Small intestine (tissue), 7 donors: ENCODE measurements at regions not wholly inside any gene's neighbourhood (a gene's known extent, or its start where the extent isn't known, plus 50 kb on each side); places are given as distances from the start of the nearest gene placed in this dataset.

Source experiments
- DNase-seq, 2 donors: peaks; one replicate each; pipeline versions ENCODE4 v3.0.0 to v3.0.0-alpha.2; 2013
- FAIRE-seq: peaks from 2 replicates; lab custom pipeline; 2012; peaks lifted over from hg19 to GRCh38; lab: Jason Lieb, UNC
- H3K27ac ChIP-seq, 3 donors: one replicate each; pipeline ENCODE4 v1.5.1; 2013; ENCODE audit warnings: low read length in 2 of 3, mild to moderate bottlenecking in 2 of 3, control low read depth in 1 of 3, inconsistent platforms in 1 of 3, low read depth in 1 of 3, moderate library complexity in 1 of 3
- H3K27me3 ChIP-seq, 3 donors: one replicate each; pipeline ENCODE4 v1.6.1; 2013; ENCODE audit warnings: low read length in 3 of 3, inconsistent platforms in 1 of 3; ENCODE audit not compliant: control insufficient read depth in 3 of 3, insufficient read depth in 3 of 3
- H3K36me3 ChIP-seq, 3 donors: one replicate each; pipeline ENCODE4 v1.6.1; 2013; ENCODE audit warnings: low read length in 3 of 3, inconsistent platforms in 1 of 3, low read depth in 1 of 3, mild to moderate bottlenecking in 1 of 3, moderate library complexity in 1 of 3; ENCODE audit not compliant: control insufficient read depth in 3 of 3, insufficient read depth in 2 of 3
- H3K4me1 ChIP-seq, 3 donors: one replicate each; pipeline ENCODE4 v1.6.1; 2013; ENCODE audit warnings: low read length in 2 of 3, inconsistent platforms in 1 of 3, low read depth in 1 of 3, mild to moderate bottlenecking in 1 of 3, moderate library complexity in 1 of 3; ENCODE audit not compliant: control insufficient read depth in 3 of 3, insufficient read depth in 2 of 3
- H3K4me3 ChIP-seq, 3 donors: one replicate each; pipeline ENCODE4 v1.5.1; 2013; ENCODE audit warnings: low read length in 3 of 3, control low read depth in 1 of 3, inconsistent platforms in 1 of 3, low read depth in 1 of 3, mild to moderate bottlenecking in 1 of 3, moderate library complexity in 1 of 3
- H3K9me3 ChIP-seq, 2 donors: one replicate each; pipeline ENCODE4 v1.6.1; 2013; ENCODE audit warnings: low read depth in 1 of 2, low read length in 1 of 2; ENCODE audit not compliant: control insufficient read depth in 2 of 2, insufficient read depth in 1 of 2
- WGBS, 3 donors: extraction: QIAGEN DNeasy Blood & Tissue Kit; methylation state at CpG; one replicate each; pipeline ENCODE4 v1.1.7; 2013; 5-methylcytosine and 5-hydroxymethylcytosine counted together
- donor health status: healthy with polysubstance abuse.
- donor health status: control.
- donor health status: control.
- donor health status: Bipolar disorder and iron deficiency.
- donor health status: healthy.

DNA sequence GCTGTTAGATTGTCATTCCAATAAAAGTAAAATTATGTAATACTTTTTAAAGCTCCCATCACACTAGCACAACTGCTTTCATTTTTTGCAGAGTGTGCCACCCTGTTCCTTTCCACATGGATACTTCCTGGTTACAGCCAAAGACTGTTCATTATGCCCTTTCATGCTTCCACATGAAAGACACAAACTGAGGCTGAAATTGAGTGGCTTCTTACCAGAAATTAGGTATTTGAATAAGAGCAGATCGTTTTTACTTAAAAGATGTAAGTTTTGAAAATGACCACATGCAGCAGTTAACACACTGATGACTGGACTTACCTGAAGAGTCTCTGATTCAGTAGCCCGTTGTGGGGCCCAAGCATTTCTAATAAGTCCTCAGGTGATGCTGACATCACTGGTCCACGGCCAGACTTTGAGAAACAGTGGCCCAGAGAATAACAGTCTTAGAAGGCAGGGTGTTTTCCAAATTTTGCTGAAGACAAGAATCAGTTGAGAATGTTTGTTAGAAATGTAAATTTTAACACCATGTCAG lies 187.6 kb upstream of the DMRT1 start:
- Histone ChIP-seq H3K27ac (no peak overlapping the region), H3K4me1 (peaks cover 0 to 6% (median 3%) of the 10 kb centered on the region in 3 donors), H3K4me3 (no peak overlapping the region), H3K9me3 (no peaks in the 10 kb centered on the region), H3K27me3 (no peaks in the 10 kb centered on the region), H3K36me3 (no peaks in the 10 kb centered on the region)
- no peak for FAIRE-seq
- DNase-seq = no peak
- 61 to 75% (median 62%) methylated on average over 3 of the region's 3 CpGs for WGBS, 3 donors

DNA sequence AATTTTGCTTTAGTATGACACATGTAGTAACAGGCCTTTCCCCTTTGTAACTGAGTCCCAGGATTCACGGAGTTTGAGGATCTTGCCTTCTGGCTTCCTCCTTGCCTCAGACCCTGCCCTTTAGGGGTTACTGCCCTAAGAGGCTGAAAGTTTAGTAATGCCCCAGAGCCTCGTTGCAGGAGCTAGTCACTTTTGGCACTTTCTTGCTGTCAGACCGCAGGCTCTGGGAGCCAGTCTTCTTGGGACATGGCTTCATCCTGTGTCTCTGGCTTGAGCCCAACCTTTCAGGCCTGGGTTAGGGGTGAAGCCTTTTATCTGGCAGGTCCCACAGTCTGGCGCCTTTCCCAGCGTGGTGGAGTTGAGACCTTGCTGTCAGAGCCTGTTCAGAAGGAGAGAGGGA lies 185.6 kb upstream of the DMRT1 start:
- Histone ChIP-seq H3K4me1 (no peaks in the 10 kb centered on the region), H3K9me3 (no peaks in the 10 kb centered on the region), H3K27ac (no peak overlapping the region), H3K36me3 (no peaks in the 10 kb centered on the region), H3K4me3 (no peak overlapping the region), H3K27me3 (no peaks in the 10 kb centered on the region)
- no peak for FAIRE-seq
- WGBS, 3 donors = 49 to 67% (median 62%) methylated on average over 5 of the region's 5 CpGs
- no peak for DNase-seq

DNA sequence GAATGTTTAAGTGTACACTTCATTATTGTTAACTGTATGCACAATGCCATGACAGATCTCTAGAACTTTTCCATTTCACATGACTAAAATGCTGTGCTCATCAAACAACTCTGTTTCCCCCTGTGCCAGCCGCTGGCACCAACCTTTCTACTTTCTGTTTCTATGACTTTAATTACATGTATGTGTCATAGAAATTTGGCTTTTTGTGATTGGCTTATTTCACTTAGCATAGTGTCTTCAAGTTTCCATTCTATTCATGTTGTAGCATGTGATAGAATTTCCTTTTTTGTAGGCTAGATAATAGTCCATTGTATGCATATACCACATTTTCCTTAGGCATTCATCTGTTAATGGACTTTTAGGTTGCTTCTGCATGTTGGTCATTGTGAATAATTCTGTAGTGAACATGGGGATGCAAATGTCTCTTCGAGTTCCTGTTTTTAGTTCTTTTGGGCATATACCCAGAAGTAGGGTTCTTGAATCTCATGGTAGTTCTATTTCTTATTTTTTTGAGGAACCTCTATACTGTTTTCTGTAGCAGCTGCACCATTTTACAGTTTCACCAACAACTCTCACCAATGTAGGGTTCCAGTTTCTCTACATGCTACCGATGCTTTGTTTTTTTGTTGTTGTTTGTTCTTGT lies 184.4 kb upstream of the DMRT1 start:
- H3K27ac ChIP-seq = no peak overlapping the region

DNA sequence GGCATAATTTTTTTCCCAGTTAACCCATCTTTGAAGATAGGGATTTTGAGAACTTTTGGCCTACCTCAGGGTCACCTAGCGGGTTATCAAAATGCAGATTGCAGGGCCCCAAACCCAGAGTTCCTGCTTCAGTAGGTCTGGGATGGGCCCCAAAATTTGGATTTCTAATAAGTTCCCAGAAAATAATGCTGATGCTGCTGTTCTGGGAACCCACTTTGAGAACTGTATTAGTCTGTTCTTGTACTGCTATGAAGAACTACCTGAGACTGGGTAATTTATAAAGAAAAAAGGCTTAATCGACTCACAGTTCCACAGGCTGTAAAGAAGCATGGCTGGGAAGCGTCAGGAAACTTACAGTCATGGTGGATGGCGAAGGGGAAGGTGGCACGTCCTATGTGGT lies 182.2 kb upstream of the DMRT1 start:
- H3K4me1 ChIP-seq = no peaks in the 10 kb centered on the region
- H3K27me3 ChIP-seq = no peaks in the 10 kb centered on the region
- no peak overlapping the region for H3K4me3 ChIP-seq
- H3K9me3 ChIP-seq = no peaks in the 10 kb centered on the region
- FAIRE-seq (no peak), DNase-seq (no peak)
- 84 to 94% (median 88%) methylated on average over 5 of the region's 5 CpGs for WGBS, 3 donors
- no peak overlapping the region for H3K27ac ChIP-seq
- H3K36me3 ChIP-seq = no peaks in the 10 kb centered on the region

More for the DNA sequence above, 184.4 kb upstream of the DMRT1 start:
- FAIRE-seq (no peak), DNase-seq (no peak)
- no peaks in the 10 kb centered on the region for H3K27me3 ChIP-seq
- no peak overlapping the region for H3K4me3 ChIP-seq
- no peaks in the 10 kb centered on the region for H3K9me3 ChIP-seq
- 54 to 59% (median 59%) methylated on average over 3 of the region's 3 CpGs for WGBS, 3 donors
- H3K4me1 ChIP-seq = no peaks in the 10 kb centered on the region
- H3K36me3 ChIP-seq = no peaks in the 10 kb centered on the region

DNA sequence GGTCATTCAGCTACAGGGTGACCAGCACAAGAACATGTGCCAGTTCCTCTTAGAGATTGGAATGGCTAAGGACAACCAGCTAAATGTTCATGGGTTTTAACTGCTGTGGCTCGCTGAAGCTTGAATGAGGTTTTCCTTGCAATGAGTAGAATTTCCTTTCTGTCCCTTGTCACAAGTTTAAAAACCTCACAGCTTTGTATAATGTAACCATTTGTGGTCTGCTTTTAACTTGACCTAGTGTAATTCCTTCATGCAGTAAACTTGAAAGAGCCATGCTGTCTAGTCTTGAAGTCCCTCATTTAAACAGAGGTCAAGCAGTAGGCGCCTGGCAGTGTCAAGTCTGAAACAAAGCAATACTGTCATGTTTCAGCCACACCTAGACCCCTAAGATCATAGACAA lies 181.3 kb upstream of the DMRT1 start:
- WGBS, 3 donors = 46 to 61% (median 55%) methylated on average over 2 of the region's 2 CpGs
- no peak overlapping the region for H3K4me3 ChIP-seq
- no peak for FAIRE-seq

DNA sequence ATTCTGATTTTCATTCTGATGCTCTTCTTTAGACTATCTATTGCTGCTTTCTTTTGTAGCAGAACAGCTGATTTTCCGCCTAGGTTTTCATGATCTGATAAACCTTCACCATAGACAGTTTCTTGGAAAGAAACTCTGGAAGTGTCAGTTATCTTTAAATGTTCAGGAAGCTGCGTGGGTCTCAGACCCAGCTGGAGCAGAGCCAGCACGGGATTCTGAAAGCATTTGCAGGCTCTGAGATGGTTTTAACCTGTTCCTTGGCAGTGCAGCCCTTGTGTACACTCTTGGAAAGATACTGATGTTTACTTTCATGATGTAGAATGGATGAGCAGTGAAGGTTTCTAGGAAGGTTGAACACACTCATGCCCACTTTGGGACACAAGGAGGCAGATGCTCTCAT lies 178.0 kb upstream of the DMRT1 start:
- Histone ChIP-seq H3K4me1 (no peaks in the 10 kb centered on the region), H3K4me3 (no peak overlapping the region), H3K36me3 (no peaks in the 10 kb centered on the region), H3K27me3 (no peaks in the 10 kb centered on the region), H3K27ac (no peak overlapping the region), H3K9me3 (peaks cover 0 to under 1% of the 10 kb centered on the region in 2 donors)
- DNase-seq (no peak), FAIRE-seq (no peak)
- WGBS, 3 donors = 14 to 49% (median 34%) methylated on average over 3 of the region's 3 CpGs

More for the DNA sequence above, 181.3 kb upstream of the DMRT1 start:
- Histone ChIP-seq H3K36me3 (no peaks in the 10 kb centered on the region), H3K9me3 (no peaks in the 10 kb centered on the region), H3K4me1 (no peaks in the 10 kb centered on the region), H3K27ac (no peak overlapping the region), H3K27me3 (no peaks in the 10 kb centered on the region)
- DNase-seq = no peak

DNA sequence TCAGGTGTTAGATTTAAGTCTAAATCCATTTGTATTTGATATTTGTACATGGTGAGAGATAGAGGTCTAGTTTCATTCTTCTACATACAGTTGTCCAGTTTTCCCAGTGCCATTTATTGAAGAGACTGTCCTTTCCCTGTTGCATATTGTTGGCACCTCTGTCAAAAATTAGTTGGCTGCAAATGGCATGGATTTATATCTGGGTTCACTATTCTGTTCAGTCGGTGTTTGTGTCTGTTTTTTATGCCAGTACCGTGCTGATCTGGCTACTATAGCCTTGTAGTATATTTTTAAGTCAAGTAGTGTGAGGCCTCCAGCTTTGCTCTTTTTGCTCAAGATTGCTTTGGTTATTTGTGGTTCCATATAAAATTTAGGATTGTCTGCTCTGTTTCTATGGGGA lies 176.2 kb upstream of the DMRT1 start:
- no peak for FAIRE-seq
- Histone ChIP-seq H3K36me3 (peaks cover 0 to under 1% (median 0%) of the 10 kb centered on the region in 3 donors), H3K4me3 (no peak overlapping the region), H3K4me1 (no peaks in the 10 kb centered on the region), H3K27me3 (no peaks in the 10 kb centered on the region), H3K9me3 (peaks cover 0 to 5% of the 10 kb centered on the region in 2 donors), H3K27ac (no peak overlapping the region)
- WGBS, 3 donors = 92 to 97% (median 95%) methylated on average over 2 of the region's 2 CpGs
- DNase-seq = no peak

DNA sequence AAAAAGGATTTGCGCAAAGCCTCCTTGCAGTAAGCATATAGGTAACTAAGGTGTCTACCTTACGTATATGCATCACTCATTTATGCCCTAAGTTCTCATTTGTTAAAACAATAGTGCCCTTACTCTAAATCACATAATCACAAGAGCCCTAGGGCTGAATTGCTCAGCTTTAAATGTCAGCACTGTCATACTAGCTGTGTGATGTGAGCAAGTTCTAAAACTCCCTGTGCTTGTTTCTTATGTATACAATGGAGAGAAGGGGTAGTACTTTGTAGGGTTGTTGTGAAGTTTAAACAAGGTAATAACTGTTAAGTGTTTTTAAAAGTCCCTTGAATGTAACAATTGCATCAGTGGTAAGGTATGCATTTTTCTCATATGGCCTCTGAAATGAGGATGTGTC lies 169.5 kb upstream of the DMRT1 start:
- no peak for DNase-seq
- Histone ChIP-seq H3K27me3 (no peaks in the 10 kb centered on the region), H3K27ac (no peak overlapping the region), H3K9me3 (peaks cover 0 to 5% of the 10 kb centered on the region in 2 donors), H3K36me3 (peaks cover 0 to 3% (median 0%) of the 10 kb centered on the region in 3 donors), H3K4me3 (no peak overlapping the region), H3K4me1 (peaks cover 0 to 10% (median 0%) of the 10 kb centered on the region in 3 donors)
- no peak for FAIRE-seq
- 92 to 96% (median 96%) methylated on average over 2 of the region's 2 CpGs for WGBS, 3 donors
